Right atrium auricular region (tissue), 2 donors: ENCODE measurements at regions not wholly inside any gene's neighbourhood (a gene's known extent, or its start where the extent isn't known, plus 50 kb on each side); places are given as distances from the start of the nearest gene placed in this dataset.
A peak's percentile ranks its signal among the peaks of the same experiment; 100 is the strongest.

Source experiments
- DNase-seq: peaks from one replicate; pipeline ENCODE4 v3.0.0-alpha.2; 2019; ENCODE audit warnings: low spot score
- H3K27ac ChIP-seq, 2 donors: fragments of 200-600 bp; sonication (generic); 1 replicate in 1 of 2; 2 replicates in 1 of 2; pipeline ENCODE4 v1.5.1; 2016 to 2019
- H3K27me3 ChIP-seq, 2 donors: fragments of 200-600 bp; sonication (generic); one replicate each; pipeline versions ENCODE4 v1.5.1 to v1.6.0; 2017 to 2019
- H3K36me3 ChIP-seq: fragments of 200-600 bp; sonication (generic); one replicate; pipeline ENCODE4 v1.5.1; 2016
- H3K4me1 ChIP-seq, 2 donors: fragments of 200-600 bp; sonication (generic); one replicate each; pipeline versions ENCODE4 v1.5.1 to v1.6.0; 2017 to 2019
- H3K4me3 ChIP-seq, 2 donors: fragments of 200-600 bp; sonication (generic); 1 replicate in 1 of 2; 2 replicates in 1 of 2; pipeline ENCODE4 v1.5.1; 2017 to 2019; ENCODE audit warnings: mild to moderate bottlenecking in 1 of 2, moderate library complexity in 1 of 2
- H3K9me3 ChIP-seq, 2 donors: fragments of 200-600 bp; sonication (generic); one replicate each; pipeline ENCODE4 v1.5.1; 2019
- TF ChIP-seq, protein P1 (sequence below), 2 donors: fragments of 200-600 bp; sonication (generic); IDR thresholded peaks; one replicate each; pipeline ENCODE4 v1.5.1; 2019; ENCODE audit warnings: antibody characterized with exemption in 2 of 2

DNA sequence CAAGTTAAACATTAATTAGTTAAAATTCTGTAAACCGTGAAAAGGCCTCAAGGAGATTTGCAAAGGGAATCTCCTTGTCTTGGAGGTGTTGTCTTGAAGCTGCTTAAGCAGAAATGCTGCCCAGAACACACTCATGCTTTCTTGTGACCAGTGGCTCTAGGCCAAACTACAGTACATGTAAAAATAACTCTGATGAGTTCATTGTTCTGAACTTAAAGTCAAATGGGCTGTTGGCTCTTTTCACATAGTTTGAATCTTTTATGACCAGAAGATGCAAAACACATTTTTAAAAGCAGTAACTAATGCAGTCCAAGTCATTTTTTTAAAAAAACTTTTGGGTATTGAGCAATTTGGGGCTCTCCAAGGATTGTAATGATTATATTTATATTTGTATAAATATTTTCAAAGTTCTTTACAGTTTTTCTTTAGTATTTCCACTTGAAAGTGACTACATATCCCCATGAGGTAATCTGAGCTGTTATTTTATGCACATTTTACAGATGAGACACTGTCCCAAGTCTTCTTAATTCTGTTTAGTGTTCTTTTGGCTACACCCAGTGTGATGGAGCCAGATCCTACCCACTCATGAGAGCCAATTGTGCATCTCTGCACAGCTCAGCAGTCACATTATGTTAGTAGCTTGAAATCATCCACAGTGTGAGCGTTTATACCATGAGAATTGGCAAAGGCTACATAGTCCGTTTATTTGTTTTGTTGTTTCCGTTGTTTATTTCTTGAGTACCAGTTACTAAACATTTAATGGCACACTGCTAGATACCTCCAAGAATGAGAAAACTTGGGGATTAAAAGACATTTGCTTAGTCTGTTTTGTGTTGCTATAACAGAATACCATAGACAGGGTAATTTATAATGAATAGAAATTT is 112.8 kb upstream of the ATXN3L start:
- no peak for DNase-seq
- Histone ChIP-seq H3K4me3 (no peak overlapping the region), H3K27me3 (no peaks in the 10 kb centered on the region), H3K27ac (peak overlapping the region; percentile 46 to 52), H3K4me1 (peaks cover 0 to 11% of the 10 kb centered on the region in 2 donors), H3K9me3 (no peaks in the 10 kb centered on the region), H3K36me3 (no peaks in the 10 kb centered on the region)
- TF ChIP-seq, protein P1, sequence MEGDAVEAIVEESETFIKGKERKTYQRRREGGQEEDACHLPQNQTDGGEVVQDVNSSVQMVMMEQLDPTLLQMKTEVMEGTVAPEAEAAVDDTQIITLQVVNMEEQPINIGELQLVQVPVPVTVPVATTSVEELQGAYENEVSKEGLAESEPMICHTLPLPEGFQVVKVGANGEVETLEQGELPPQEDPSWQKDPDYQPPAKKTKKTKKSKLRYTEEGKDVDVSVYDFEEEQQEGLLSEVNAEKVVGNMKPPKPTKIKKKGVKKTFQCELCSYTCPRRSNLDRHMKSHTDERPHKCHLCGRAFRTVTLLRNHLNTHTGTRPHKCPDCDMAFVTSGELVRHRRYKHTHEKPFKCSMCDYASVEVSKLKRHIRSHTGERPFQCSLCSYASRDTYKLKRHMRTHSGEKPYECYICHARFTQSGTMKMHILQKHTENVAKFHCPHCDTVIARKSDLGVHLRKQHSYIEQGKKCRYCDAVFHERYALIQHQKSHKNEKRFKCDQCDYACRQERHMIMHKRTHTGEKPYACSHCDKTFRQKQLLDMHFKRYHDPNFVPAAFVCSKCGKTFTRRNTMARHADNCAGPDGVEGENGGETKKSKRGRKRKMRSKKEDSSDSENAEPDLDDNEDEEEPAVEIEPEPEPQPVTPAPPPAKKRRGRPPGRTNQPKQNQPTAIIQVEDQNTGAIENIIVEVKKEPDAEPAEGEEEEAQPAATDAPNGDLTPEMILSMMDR (IDR thresholded peaks at IDR 0.05): no peak

DNA sequence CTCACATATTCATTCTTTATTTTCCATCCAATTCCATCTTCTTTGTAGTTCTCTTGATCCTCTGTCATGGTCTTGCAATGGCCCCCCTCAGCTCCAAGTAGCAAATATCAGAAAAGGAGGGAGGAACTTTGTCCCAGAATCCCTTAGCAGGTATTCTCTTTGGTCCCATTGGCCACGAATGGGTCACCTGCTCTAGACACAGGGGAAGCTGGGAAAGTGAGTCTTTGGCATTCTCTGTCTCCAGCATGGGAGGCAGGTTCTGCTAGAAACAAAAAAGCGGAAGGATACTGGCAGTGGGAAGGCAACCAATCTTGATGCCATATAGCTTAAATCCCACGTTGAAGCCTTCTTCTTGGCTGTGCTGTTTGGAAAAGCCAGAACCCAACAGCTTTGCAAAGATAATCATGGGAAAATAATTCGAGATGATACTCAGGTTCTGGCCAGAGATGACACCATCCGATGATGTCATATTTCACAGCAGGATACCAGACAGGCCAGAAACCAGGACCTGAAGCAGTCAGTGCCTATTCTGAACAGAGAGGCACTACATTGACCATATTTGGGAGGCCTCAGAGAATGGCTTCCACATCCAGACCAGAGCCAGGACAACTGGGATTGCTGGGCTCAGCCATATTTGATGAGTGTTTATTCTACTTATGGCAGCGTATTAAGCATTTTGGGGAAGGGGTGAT is 110.4 kb upstream of the ATXN3L start:
- H3K27ac ChIP-seq: no peak overlapping the region
- TF ChIP-seq, protein P1 (IDR thresholded peaks at IDR 0.05): no peak
- H3K9me3 ChIP-seq: peaks cover 0 to 3% of the 10 kb centered on the region in 2 donors
- H3K27me3 ChIP-seq: no peaks in the 10 kb centered on the region
- H3K4me3 ChIP-seq: no peak overlapping the region
- peaks cover 0 to 11% of the 10 kb centered on the region in 2 donors for H3K4me1 ChIP-seq
- no peaks in the 10 kb centered on the region for H3K36me3 ChIP-seq
- DNase-seq: no peak

DNA sequence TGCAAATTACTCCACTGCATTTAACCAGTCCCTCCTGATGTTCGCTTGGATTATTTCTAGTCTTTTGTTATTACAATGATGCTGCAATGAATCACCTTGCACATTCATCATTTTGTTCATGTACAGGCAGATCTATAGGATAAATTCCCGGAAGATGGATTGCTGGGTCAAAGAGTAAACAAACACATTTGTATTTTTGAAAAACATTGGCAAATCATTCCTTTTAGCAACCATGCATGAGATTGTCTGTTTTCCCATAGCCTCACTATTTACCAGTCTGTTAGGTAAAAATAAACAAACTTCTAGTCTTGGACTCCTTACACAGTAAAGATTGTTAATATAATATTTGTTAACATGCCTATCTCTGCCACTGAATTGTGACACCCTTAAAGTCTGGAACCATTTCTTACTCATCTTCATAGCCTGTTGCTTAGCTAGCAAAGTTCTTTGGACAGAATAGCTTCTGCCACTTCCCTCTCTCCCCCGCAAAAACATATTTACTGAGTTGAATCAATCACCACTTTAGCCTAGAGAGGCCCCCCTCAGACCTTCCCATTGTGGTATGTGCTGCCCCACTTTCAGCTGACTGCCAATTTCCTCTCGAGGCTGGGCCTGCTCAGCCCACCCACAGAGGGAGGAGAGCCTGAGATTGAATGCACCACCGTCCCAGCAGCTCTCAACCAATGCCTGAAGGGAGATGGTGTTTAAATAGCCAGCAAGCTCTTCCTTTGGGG is 108.4 kb upstream of the ATXN3L start:
- TF ChIP-seq, protein P1 (IDR thresholded peaks at IDR 0.05): no peak
- H3K9me3 ChIP-seq: peaks cover 0 to 7% of the 10 kb centered on the region in 2 donors
- no peaks in the 10 kb centered on the region for H3K27me3 ChIP-seq
- peaks cover 0 to 11% of the 10 kb centered on the region in 2 donors for H3K4me1 ChIP-seq
- H3K4me3 ChIP-seq: no peak overlapping the region
- no peak overlapping the region for H3K27ac ChIP-seq
- no peaks in the 10 kb centered on the region for H3K36me3 ChIP-seq
- no peak for DNase-seq

DNA sequence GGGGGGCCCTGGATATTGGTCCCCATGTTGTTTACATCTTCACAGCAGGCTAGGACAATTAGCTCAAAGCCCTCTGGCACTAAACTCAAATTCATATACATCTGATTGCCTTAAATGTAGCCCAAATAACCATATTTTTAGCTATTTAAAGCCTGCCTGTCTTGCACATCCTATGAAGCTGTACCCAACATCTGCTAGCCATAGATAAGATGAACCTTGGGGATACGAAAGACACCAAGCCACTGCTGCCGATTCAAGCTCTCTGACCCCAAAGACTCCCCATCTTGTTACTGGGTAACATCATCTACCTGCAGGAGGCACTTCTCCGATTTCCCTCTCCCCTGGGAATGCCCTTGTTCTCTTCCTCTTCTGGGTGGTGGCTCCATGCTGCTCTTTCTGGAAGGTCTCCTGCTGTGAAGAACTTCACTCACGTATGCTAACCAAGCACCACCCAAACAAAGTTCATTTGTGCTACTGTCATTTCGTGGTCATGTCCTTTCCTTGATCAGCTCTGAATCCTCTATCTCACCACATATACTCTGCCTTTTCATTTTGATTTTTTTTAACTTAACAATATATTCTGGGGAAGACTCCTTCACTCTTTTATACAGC is 107.7 kb upstream of the ATXN3L start:
- Histone ChIP-seq H3K9me3 (peaks cover 0 to 7% of the 10 kb centered on the region in 2 donors), H3K4me1 (peaks cover 0 to 8% of the 10 kb centered on the region in 2 donors), H3K27me3 (no peaks in the 10 kb centered on the region), H3K36me3 (no peaks in the 10 kb centered on the region), H3K4me3 (no peak overlapping the region), H3K27ac (no peak overlapping the region)
- DNase-seq: no peak
- TF ChIP-seq, protein P1 (IDR thresholded peaks at IDR 0.05): no peak

DNA sequence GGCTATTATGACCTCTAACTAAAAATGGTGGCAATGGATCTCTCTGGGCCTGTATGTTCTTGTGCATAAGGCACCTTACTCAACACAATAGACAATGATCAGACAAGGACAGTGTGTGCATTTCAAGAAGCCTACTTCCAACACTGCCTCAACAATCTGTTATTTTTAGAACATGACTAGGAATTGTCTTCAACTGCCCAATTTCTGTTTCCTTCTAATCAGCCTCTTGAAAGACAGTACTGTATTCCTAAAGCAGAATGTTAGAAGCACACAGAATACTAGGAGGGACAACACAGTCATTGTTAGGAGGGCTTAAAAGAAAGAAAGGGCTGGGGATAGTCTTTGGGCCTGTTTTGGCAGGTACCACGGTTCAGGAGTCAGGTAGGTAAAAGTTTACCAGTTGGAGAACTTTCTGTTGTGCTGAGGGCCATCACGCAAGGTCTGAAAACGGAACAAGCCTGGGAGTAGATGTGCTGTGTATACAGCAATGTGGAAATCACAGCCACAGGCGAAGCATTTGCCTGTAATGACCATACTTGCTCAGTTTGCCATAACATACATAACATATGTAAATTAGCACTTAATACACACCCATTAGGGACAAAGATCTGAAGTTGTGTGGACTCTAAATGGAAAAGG is 100.8 kb upstream of the ATXN3L start:
- no peaks in the 10 kb centered on the region for H3K36me3 ChIP-seq
- H3K27ac ChIP-seq: no peak overlapping the region
- no peaks in the 10 kb centered on the region for H3K27me3 ChIP-seq
- TF ChIP-seq, protein P1 (IDR thresholded peaks at IDR 0.05): no peak
- peaks cover 0 to 7% of the 10 kb centered on the region in 2 donors for H3K9me3 ChIP-seq
- DNase-seq: no peak
- no peak overlapping the region for H3K4me3 ChIP-seq
- no peaks in the 10 kb centered on the region for H3K4me1 ChIP-seq
